ENCODE measurements at regions not wholly inside any gene's neighbourhood (a gene's known extent, or its start where the extent isn't known, plus 50 kb on each side); places are given as distances from the start of the nearest gene placed in this dataset.

GRCh38 chr2:107027205-107027604, 141.2 kb upstream of the ST6GAL2 start:
- no peak for DNase-seq

DNA sequence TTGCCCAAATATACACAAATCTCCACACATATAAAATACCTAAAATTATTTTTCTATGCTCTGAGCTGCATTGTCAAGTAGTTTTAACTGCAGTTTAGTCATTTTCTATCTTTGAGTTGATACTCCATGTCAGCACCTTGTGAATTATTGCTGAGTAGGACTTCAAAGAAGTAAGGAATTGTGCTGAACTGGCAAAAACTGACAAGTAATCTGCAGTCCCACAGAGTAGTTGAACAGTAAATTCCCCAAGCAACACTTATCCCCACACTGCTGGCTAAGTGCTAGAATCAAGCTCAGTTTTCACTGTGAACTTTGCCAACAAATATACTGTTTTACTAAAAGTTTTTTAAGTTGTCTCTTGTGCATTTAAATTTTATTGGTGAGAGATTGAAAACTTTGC, 141.8 kb upstream of the ST6GAL2 start:
- no peak for DNase-seq

GRCh38 chr2:107028661-107029060, 142.7 kb upstream of the ST6GAL2 start:
- DNase-seq = peak; percentile 18

GRCh38 chr2:107036293-107036692, 150.3 kb upstream of the ST6GAL2 start:
- DNase-seq = no peak

DNA sequence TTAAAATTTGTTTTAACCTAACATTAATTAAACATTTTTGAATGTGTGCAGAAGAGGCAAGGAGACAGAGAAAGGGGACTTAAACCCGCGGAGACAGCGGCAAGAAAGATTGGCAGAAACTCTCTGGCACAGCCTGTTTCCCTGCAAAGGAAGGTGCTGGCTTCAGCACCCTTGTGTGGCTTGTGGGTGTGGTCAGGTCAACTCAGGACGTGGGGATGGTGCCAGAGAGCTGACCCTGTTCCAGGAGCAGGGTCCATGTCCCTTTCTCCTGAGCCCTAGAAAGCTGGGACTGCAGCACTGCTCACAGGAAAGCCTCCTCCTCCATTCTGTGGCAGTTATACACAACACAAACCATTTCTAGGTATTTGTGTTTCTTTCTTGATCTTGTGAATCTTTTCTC, 176.2 kb upstream of the ST6GAL2 start:
- no peak for DNase-seq

- DNase-seq = peak; percentile 13
These were observed 176.7 kb upstream of the ST6GAL2 start for GRCh38 chr2:107062599-107063220.

DNA sequence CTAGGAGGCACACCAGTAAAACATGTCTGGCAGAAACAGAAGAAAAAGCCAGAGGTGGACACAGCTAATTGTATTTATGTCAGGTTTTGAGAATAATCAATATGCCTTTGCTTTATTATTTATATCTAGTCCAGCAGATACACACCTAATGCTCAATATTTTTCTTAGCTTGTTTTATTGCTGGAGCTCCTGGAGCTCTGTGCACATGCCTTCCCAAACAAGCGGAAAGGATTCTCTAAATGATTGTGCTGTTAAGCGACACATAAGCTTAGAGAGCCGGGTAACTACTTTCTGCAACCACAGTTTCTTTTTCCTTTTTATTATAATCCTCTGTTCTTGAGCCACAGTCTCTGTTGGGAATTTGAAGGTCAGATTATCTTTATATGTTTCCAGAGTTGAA, 177.3 kb upstream of the ST6GAL2 start:
- DNase-seq = no peak

DNA sequence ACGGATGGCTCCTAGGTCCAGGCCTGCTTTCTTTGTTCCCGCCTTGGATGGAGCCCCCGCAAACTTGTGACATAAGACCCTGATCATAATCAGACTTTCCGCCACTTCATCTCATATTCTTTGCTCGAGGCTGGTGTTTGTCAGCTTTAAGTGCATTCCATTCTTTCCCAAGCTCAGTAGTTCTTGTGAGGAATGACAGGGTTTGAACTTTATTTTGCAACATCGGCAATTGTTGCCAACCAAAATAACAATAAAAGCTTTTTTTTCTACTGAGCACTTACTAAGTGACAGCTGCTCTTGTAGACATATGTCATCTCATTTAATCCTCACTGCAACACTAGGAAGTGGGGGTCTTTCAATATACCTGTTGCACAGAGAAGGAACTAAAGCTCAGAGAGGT, 178.8 kb upstream of the ST6GAL2 start:
- DNase-seq = no peak

DNA sequence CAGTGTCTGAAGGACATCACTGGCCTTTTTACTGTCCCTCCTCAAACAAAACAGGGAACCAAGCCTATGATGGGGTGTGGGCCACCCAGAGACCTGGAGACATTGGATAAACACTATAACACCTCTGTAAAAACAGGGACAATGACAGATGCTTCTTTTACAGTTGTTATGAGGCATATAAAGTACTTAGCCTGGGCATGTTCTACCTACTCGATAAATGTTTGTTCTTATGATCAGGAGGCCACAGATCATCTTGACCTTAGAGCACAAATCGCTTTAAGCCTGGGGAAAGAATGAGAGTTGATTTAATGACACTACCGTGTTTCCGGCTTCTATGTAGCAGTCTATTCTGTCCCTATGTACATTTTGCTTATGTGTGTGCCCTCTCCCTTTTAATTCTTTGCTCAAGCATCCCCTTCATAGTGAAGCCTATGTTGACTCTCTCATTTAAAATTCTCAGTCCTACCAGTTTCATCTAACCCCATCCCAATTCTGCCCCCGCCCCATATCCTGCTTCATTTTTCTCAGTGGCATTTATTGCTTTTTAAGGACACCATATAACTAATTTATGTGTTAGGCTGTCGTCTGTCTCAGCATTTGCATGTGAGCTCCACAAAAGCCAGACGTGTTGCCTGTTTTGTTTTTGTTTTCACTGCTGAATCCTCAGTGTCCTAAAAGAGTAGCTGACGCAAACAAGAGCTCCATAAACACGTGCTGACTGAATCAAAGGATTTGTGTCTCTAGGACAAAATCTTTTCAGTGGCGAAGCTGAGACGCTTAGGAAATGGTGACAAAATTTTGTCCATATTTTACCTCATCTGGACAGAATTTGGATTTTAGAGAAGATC, 182.3 kb upstream of the ST6GAL2 start:
- DNase-seq = peak; percentile 85

GRCh38 chr2:107069890-107070289, 183.9 kb upstream of the ST6GAL2 start:
- no peak for DNase-seq

- DNase-seq = no peak
These were observed 186.4 kb upstream of the ST6GAL2 start for GRCh38 chr2:107072150-107072940.

GRCh38 chr2:107078584-107078983, 192.6 kb upstream of the ST6GAL2 start:
- no peak for DNase-seq

- no peak for DNase-seq
These were observed 200.5 kb upstream of the ST6GAL2 start for GRCh38 chr2:107086497-107086896.

- no peak for DNase-seq
These were observed 202.2 kb upstream of the ST6GAL2 start for GRCh38 chr2:107088156-107088555.

DNA sequence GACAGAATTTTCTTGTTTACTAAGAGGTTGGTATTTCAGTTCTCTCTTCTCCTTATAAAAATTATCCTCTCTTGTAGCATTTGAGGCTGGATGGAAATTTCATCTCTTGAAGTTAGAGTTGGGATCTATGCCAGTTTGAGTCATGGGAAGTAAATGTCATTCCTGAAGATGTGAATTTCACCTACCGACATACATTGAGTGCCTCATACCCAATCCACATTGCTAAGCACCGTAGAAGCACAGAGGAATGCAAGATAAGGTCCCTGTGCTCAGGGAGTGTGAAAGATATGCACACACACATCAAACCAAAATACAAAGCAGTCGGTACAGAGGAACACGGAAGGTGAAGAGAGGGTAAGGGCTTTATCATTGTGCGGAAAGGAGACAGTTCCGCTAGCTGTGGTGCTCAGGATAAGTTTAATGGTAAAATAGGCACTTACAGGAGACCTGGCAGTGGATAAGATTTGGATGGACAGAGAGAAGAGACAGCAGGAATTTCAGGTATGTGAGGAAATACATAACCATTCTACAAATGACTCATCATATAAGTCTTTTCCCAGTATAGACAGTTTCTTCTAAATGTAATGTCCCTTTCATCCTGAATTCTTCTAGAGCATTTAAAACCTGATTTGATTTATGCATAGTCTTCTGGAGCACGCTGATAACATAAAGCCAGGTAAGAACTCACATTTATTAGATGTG, 205.3 kb upstream of the ST6GAL2 start:
- no peak for DNase-seq

DNA sequence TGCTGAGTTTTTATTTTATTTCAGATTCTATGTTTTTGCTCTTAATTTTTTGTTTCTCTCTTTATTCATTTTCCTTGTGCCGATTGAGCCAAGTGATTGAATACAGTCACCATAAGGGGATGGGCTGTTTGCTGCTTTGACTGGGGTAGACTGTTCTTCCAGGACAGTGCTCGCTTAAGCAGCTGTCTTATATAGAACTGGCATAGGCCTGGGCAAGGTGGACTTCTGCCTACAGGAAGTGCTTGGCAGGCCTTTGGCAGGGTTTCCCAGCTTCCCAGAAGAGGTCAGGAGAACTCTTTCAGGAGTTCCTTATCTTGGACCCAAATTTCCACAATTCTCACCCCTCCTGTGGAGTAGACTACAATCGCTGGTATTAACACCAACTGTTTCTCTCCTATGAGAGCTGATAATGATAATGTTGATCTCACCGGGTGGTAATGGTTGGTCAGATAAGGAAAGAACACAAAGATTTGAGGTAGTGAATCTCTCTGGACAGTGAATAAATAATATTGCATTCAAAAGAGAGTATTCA, 207.5 kb upstream of the ST6GAL2 start:
- DNase-seq = no peak

DNA sequence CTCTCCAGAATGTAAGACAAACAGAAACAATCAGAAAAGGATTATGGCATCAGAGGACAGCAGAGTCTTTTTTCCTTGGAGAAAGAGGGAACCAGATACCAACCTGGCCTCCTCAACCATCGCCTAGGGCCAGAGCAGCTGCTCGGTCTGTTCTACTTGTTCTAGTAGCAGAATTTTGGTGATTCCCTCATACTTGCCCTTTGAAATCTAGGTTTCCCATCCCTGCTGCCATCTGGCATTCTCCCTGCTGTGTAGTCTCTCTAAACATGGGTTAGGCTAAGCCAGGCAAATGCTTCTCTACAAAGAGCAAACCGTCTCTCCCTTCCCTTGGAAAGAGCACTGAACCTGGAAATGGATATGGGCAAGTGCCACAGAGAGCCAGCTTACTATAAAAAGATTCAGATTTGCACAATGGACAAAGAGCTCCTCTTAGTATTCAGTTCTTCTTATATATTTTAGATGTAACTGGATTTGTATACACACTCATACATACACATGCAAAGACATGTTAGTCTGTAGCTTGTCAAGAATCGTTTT, 208.6 kb upstream of the ST6GAL2 start:
- DNase-seq = no peak

DNA sequence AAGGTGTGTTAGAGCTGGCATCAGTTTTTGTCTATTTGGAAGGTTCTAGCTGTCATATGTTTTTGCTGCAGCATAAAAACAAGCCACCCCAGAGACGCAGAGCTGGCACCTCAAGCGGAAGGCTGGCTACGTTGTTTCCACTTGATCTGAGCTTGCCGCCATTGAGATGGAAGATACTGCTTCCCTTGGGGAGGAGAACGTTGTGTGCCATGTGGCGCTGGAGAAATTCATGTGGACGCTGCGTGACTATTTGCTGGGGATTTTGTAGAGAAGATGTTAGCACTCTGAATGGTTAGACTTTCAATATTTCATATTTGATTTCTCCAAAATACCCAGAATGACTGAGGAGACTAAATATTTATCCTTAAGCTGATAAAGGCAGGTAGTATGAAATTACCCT, 216.2 kb upstream of the ST6GAL2 start:
- DNase-seq = no peak

DNA sequence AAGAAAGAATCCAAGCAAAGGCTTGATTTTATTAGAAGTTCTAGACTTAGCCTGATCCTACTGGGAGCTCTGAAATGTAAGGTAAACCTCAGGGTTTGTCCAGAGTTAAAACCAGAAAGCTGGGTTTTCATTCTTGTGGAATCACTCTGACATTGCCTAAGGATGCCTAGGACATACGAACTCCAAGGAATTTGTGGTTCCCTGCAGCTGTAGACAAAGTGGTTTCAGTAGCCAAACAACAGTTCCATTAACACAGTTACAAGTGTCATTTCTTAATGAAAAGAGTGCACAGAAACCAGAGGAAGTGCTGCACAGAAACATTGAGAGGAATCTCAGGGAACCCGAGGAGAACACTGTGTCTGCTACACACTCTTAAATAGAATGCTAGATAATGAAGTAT, 221.4 kb upstream of the ST6GAL2 start:
- no peak for DNase-seq

GRCh38 chr2:107108556-107108955, 222.6 kb upstream of the ST6GAL2 start:
- DNase-seq = no peak

- DNase-seq = no peak
These were observed 225.7 kb upstream of the ST6GAL2 start for GRCh38 chr2:107111623-107112022.

- DNase-seq = no peak
These were observed 226.6 kb upstream of the ST6GAL2 start for GRCh38 chr2:107112561-107112960.

DNA sequence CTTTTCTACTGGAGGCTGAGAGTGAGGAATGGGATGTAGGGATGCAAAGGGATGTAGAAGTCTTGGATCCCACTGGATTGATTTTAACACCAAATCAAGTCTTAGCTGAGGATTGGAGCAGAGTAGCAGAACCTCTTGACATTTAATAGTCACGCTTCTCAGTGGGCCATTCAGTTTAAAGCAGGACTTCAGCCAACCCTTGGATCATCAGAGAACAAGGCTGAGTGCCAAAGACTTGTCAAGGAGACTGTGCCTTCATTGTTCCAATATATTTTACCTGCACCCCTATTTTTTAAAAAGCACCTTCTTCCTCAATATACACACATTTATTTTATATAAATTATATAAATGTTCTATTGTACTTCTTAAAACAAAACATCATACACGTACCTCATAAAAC, 242.4 kb upstream of the ST6GAL2 start:
- DNase-seq = no peak

Measured in NCI-H510A (cell line).